ENCODE measurements at regions not wholly inside any gene's neighbourhood (a gene's known extent, or its start where the extent isn't known, plus 50 kb on each side); places are given as distances from the start of the nearest gene placed in this dataset.
"Not testable (repeated sequence)": the region's sequence is repeated elsewhere in the genome, so short reads cannot be mapped to it uniquely, and the experiment has no call there.

DNA sequence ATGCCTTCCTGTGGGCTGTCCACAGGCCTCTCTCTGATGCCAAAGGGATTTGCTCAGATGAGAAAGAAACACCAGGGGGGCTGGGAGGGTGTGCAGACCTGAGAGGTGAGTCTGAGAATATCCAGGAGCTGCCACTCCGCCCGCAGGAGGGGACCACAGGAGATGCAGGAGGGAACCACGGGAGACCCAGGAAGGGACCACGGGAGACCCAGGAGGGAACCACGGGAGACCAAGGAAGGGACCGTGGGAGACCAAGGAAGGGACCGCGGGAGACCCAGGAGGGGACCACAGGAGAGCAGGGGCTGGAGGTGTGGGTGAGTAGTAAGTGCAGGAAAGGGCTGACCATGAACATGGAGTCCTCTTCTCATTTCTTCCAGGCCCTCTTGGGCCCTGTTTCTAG, 74.6 kb upstream of the SFSWAP start:
- no peak for FAIRE-seq
- no peak for DNase-seq (ENCODE audit: extremely low spot score, insufficient read length, low read depth)

DNA sequence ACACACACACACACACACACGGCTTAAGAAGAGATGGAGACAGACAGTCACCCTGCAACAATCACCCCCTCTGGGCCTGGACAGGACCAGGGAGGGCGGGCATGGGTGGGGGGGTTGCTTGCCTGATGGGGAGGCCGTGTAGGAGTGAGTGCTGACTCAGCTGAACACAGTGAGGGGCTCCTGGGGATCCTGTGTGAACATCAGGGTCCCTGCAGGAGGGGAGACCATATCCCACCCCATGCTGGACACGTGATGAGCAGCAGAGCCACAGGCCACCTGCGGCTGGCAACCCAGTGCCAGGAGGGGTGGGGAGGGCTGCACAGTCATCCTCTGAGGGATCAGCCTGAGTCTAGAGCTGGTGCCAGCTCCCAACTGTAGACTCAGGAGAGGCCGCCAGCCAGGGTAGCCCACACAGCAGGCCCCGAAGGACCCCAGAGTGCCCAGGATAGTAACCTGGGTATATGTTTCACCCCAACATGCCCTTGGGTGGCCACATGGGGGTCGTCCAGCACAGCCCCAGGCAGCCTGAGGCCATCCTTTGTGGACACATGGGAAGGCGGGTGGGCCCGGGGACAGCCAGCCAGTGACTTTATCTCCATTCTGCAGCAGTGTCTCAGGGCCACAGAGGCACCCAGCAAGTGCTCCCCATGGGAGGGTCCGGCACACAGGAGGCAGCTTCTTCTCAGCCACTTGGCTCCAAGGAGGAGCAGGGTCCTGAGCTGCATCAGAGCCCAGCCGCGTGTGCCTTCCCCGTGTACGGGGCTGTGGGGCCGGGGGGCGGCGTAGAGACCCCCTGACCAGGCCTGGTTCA, 73.7 kb upstream of the SFSWAP start:
- no peak for DNase-seq (ENCODE audit: extremely low spot score, insufficient read length, low read depth)
- no peak for FAIRE-seq

DNA sequence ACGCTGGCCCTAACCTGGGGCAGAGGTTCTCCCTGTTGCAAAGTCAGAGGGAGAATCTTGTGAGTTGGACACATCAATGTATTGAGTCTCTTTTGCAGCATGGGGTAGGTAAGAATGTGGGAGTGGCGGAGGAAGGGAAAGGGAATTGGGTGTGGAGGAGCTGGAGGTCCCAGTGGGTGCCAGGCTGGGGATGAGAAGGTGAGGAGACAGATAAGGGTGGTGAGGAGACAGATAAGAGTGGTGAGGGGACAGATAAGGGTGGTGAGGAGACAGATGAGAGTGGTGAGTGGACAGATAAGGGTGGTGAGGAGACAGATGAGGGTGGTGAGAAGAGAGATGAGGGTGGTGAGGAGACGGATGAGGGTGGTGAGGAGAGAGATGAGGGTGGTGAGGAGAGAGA, 72.9 kb upstream of the SFSWAP start:
- no peak for DNase-seq (ENCODE audit: extremely low spot score, insufficient read length, low read depth)
- FAIRE-seq = no peak

GRCh38 chr12:131639270-131639940, 71.5 kb upstream of the SFSWAP start:
- DNase-seq (ENCODE audit: extremely low spot score, insufficient read length, low read depth) = no peak
- no peak for FAIRE-seq

DNA sequence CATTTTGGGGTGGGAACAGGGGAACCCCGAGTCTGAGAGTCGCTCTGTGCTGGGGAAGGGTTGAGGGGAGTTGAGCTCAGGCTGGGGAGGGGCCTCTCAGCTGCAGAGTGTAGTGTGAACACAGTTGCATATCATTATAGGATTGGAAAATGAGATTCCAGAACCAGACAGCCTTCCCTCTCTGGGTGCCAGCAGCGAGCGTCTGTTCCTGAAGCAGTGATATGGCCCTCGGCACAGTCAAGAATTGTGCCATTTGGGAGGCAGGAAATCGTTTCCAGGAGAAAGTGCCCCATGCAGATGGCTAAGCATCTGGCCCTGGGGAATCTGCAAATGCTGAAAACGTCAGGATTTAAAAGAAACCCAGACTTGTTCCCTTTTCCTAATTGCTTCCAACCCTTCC, 70.4 kb upstream of the SFSWAP start:
- no peak for FAIRE-seq
- no peak for DNase-seq (ENCODE audit: extremely low spot score, insufficient read length, low read depth)

GRCh38 chr12:131641315-131641714, 69.6 kb upstream of the SFSWAP start:
- no peak for DNase-seq (ENCODE audit: extremely low spot score, insufficient read length, low read depth)
- FAIRE-seq = no peak

- DNase-seq (ENCODE audit: extremely low spot score, insufficient read length, low read depth) = no peak
- no peak for FAIRE-seq
Measured at GRCh38 chr12:131642101-131642540, 68.8 kb upstream of the SFSWAP start.

DNA sequence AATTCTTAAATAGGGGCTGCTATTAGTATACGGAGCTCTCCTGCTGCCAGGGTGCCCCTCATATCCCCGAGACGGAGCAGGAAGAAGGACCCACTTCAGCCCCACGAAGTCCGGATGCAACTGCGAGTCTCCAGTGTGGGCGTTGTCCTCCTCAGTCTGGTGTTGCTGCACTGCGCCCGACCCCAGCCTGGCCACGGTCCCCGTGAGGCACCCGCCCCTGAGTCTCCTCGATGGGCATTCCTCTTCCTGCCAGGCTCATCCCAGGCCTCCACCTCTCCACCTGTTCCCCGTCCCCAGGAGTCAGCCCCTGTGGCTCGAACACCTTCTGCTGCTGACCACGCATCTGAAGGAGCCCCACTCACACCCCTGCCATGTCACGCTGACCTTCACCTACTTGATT, 68.1 kb upstream of the SFSWAP start:
- FAIRE-seq = no peak

GRCh38 chr12:131643631-131644452, 67.0 kb upstream of the SFSWAP start:
- FAIRE-seq = no peak
- no peak for DNase-seq (ENCODE audit: extremely low spot score, insufficient read length, low read depth)

More for the DNA sequence above, 68.1 kb upstream of the SFSWAP start:
- no peak for DNase-seq (ENCODE audit: extremely low spot score, insufficient read length, low read depth)

- DNase-seq (ENCODE audit: extremely low spot score, insufficient read length, low read depth) (no peak), FAIRE-seq (no peak)
Measured at GRCh38 chr12:131644481-131644880, 66.4 kb upstream of the SFSWAP start.

GRCh38 chr12:131644917-131645316, 66.0 kb upstream of the SFSWAP start:
- not testable (repeated sequence) for DNase-seq (ENCODE audit: extremely low spot score, insufficient read length, low read depth); FAIRE-seq

DNA sequence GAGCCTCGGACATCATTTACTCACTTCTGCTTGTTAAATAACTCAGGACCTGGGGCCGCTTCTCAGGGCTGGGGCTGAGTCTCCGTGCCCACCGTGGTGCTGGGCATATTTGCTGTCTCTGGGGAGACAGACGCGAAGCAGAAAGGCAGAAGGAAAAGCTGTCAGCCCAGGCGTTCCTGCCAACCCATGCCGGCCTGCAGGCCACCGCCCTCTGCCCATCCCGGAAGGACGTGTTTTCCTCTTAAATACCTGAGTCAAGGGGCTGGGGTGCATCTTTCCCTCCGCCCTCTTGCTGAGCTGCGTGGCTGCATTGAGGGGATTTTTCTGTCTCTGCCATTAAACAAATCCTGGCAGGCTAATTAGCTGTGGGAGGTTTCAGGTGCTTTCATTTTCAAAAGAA, 65.3 kb upstream of the SFSWAP start:
- DNase-seq (ENCODE audit: extremely low spot score, insufficient read length, low read depth) = not testable (repeated sequence)
- FAIRE-seq = peak; percentile 5

- peak; percentile 24 for FAIRE-seq
- DNase-seq (ENCODE audit: extremely low spot score, insufficient read length, low read depth) = not testable (repeated sequence)
Measured at GRCh38 chr12:131646444-131646843, 64.4 kb upstream of the SFSWAP start.

- no peak for DNase-seq (ENCODE audit: extremely low spot score, insufficient read length, low read depth)
- no peak for FAIRE-seq
Measured at GRCh38 chr12:131647667-131648066, 63.2 kb upstream of the SFSWAP start.

GRCh38 chr12:131655469-131656174, 55.3 kb upstream of the SFSWAP start:
- not testable (repeated sequence) for FAIRE-seq; DNase-seq (ENCODE audit: extremely low spot score, insufficient read length, low read depth)

DNA sequence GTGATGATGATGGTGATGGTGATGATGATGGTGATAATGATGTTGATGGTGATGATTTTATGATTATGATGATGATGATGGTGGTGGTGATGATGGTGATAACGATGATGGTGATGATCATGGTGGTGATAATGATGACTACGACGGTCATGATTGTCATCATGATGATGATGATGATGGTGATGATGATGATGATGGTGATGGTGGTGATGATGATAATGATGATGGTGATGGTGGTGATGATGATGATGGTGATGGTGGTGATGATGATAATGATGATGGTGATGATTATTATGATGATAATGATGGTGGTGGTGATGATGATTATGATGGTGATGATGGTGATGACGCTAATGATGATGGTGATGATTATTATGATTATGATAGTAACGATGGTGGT, 54.1 kb upstream of the SFSWAP start:
- FAIRE-seq; DNase-seq (ENCODE audit: extremely low spot score, insufficient read length, low read depth): not testable (repeated sequence)

DNA sequence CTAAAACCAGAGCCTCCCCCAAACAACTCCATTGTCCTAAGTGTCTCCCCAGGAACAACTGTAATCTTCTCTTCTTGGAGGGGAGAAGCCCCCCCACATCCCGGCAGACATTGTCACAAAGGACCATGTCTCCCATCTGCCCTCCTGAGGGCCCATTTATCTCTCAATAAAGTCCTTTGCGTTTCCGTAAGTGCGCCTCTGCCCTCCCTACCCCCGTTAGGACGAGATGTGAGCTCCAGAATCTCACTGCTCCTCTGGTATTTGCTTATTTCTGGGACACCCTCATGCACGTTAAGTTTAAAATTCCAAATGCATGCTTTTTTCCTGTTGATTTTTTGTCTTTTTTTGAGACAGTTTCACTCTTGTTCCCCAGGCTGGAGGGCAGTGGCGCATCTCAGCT, 52.3 kb upstream of the SFSWAP start:
- DNase-seq (ENCODE audit: extremely low spot score, insufficient read length, low read depth); FAIRE-seq: not testable (repeated sequence)

GRCh38 chr12:131659484-131659883, 51.4 kb upstream of the SFSWAP start:
- not testable (repeated sequence) for FAIRE-seq; DNase-seq (ENCODE audit: extremely low spot score, insufficient read length, low read depth)

DNA sequence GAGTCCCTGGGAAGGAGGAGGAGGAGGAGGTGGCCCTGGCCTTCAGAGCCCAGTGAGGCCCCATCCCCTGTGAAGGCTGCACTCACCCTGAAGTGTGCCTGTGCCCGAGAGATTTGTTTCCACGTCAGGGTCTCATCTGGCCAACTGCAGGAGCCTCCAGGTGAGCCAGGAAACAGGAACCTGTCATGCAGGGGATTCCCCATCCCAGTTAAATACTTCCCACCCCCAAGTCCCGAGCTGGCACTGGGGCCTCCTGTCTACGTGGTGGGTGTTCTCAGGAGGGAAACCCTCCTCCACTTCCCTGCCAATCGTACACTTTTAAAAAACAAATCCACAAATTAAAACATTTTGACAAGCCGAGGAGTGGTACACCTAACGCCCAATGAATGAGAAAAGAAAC, 50.9 kb upstream of the SFSWAP start:
- not testable (repeated sequence) for FAIRE-seq; DNase-seq (ENCODE audit: extremely low spot score, insufficient read length, low read depth)

- DNase-seq (ENCODE audit: extremely low spot score, insufficient read length, low read depth); FAIRE-seq: not testable (repeated sequence)
Measured at GRCh38 chr12:131660401-131660800, 50.5 kb upstream of the SFSWAP start.

All from GM18507 (cell line).